Naive thymus-derived CD8-positive, alpha-beta T cell (primary cell): ENCODE measurements at regions not wholly inside any gene's neighbourhood (a gene's known extent, or its start where the extent isn't known, plus 50 kb on each side); places are given as distances from the start of the nearest gene placed in this dataset.

Source experiments
- ATAC-seq, 2 donors: fragments of 150-1000 bp; cut with Tn5 transposase in 1 of 2; sonication (Bioruptor Pico), chemical (Tn5 transposase) in 1 of 2; 1 replicate in 1 of 2; 2 replicates in 1 of 2; pipeline ENCODE4 v1.10.0; 2021; ENCODE audit warnings: mild to moderate bottlenecking in 2 of 2, moderate library complexity in 2 of 2
- POLR2A ChIA-PET: fragments of 350-600 bp; sonication (Branson Sonifier 250); formaldehyde crosslinking; loops from one replicate; lab custom pipeline; 2021; ENCODE audit warnings: antibody characterized with exemption; lab: Charles Lee
- DNase-seq, 10 donors: peaks; one replicate each; pipeline versions ENCODE4 v3.0.0 to v3.0.0-alpha.2; 2020 to 2022
- H3K27ac Mint-ChIP-seq, 10 donors: one replicate each; pipeline ENCODE4 v1.8.0; 2020 to 2022; ENCODE audit warnings: mild to moderate bottlenecking in 10 of 10, mixed read lengths in 10 of 10, moderate library complexity in 4 of 10, inconsistent platforms in 1 of 10
- H3K27me3 Mint-ChIP-seq, 5 donors: one replicate each; pipeline ENCODE4 v1.8.0; 2021 to 2022; ENCODE audit warnings: mixed read lengths in 5 of 5
- H3K36me3 Mint-ChIP-seq, 3 donors: one replicate each; pipeline ENCODE4 v1.8.0; 2020 to 2022; ENCODE audit warnings: mixed read lengths in 3 of 3, mild to moderate bottlenecking in 2 of 3, inconsistent platforms in 1 of 3
- H3K4me1 Mint-ChIP-seq, 4 donors: one replicate each; pipeline ENCODE4 v1.8.0; 2021 to 2022; ENCODE audit warnings: mixed read lengths in 4 of 4
- H3K4me3 Mint-ChIP-seq, 10 donors: one replicate each; pipeline ENCODE4 v1.8.0; 2020 to 2022; ENCODE audit warnings: mild to moderate bottlenecking in 10 of 10, mixed read lengths in 10 of 10, moderate library complexity in 6 of 10, inconsistent platforms in 1 of 10
- H3K9me3 Mint-ChIP-seq, 9 donors: one replicate each; pipeline ENCODE4 v1.8.0; 2020 to 2022; ENCODE audit warnings: mixed read lengths in 9 of 9, mild to moderate bottlenecking in 3 of 9, inconsistent platforms in 1 of 9, moderate library complexity in 1 of 9

GRCh38 chr3:31349001-31349748 is 183.6 kb upstream of the STT3B start:
- peaks cover 0 to 20% (median 7%) of the 10 kb centered on the region in 3 donors for H3K36me3 Mint-ChIP-seq
- no peak overlapping the region for H3K27ac Mint-ChIP-seq
- no peaks in the 10 kb centered on the region for H3K27me3 Mint-ChIP-seq
- DNase-seq = no peak
- ATAC-seq = no peak
- H3K4me3 Mint-ChIP-seq = no peak overlapping the region
- peaks cover 0 to 18% (median 8%) of the 10 kb centered on the region in 9 donors for H3K9me3 Mint-ChIP-seq
- POLR2A ChIA-PET = no interaction called here
- H3K4me1 Mint-ChIP-seq = no peaks in the 10 kb centered on the region

- Mint-ChIP-seq H3K4me3 (no peak overlapping the region), H3K36me3 (peaks cover 0 to 11% (median 0%) of the 10 kb centered on the region in 3 donors), H3K9me3 (peaks cover 0 to 11% (median 5%) of the 10 kb centered on the region in 9 donors), H3K4me1 (no peaks in the 10 kb centered on the region), H3K27ac (no peak overlapping the region), H3K27me3 (no peaks in the 10 kb centered on the region)
- no peak for DNase-seq
- no peak for ATAC-seq
- POLR2A ChIA-PET = no interaction called here
Measured at GRCh38 chr3:31350307-31350706, 182.4 kb upstream of the STT3B start.

GRCh38 chr3:31352331-31352730 is 180.4 kb upstream of the STT3B start:
- POLR2A ChIA-PET = no interaction called here
- ATAC-seq = no peak
- H3K27me3 Mint-ChIP-seq = no peaks in the 10 kb centered on the region
- no peak overlapping the region for H3K27ac Mint-ChIP-seq
- no peak for DNase-seq
- no peaks in the 10 kb centered on the region for H3K36me3 Mint-ChIP-seq
- H3K4me1 Mint-ChIP-seq = peaks cover 0 to 2% (median under 1%) of the 10 kb centered on the region in 4 donors
- no peak overlapping the region for H3K4me3 Mint-ChIP-seq
- peaks cover 0 to 13% (median 0%) of the 10 kb centered on the region in 9 donors for H3K9me3 Mint-ChIP-seq

- Mint-ChIP-seq H3K4me3 (no peak overlapping the region), H3K9me3 (peaks cover 0 to 13% (median 0%) of the 10 kb centered on the region in 9 donors), H3K27ac (no peak overlapping the region), H3K36me3 (no peaks in the 10 kb centered on the region), H3K4me1 (peaks cover 2 to 7% (median 6%) of the 10 kb centered on the region in 4 donors), H3K27me3 (no peaks in the 10 kb centered on the region)
- DNase-seq (no peak), ATAC-seq (no peak)
- POLR2A ChIA-PET = no interaction called here
Measured at GRCh38 chr3:31353166-31353565, 179.6 kb upstream of the STT3B start.

- peaks cover 0 to 13% (median 0%) of the 10 kb centered on the region in 9 donors for H3K9me3 Mint-ChIP-seq
- no peaks in the 10 kb centered on the region for H3K27me3 Mint-ChIP-seq
- ATAC-seq = no peak
- POLR2A ChIA-PET = no interaction called here
- H3K4me3 Mint-ChIP-seq = no peak overlapping the region
- H3K27ac Mint-ChIP-seq = no peak overlapping the region
- H3K4me1 Mint-ChIP-seq = peaks cover 2 to 12% (median 6%) of the 10 kb centered on the region in 4 donors
- H3K36me3 Mint-ChIP-seq = no peaks in the 10 kb centered on the region
- no peak for DNase-seq
Measured at GRCh38 chr3:31354373-31354772, 178.4 kb upstream of the STT3B start.

GRCh38 chr3:31355807-31356206 is 176.9 kb upstream of the STT3B start:
- H3K4me3 Mint-ChIP-seq = no peak overlapping the region
- no peak overlapping the region for H3K27ac Mint-ChIP-seq
- H3K9me3 Mint-ChIP-seq = peaks cover 0 to 13% (median 0%) of the 10 kb centered on the region in 9 donors
- POLR2A ChIA-PET = no interaction called here
- ATAC-seq = no peak
- peaks cover 3 to 12% (median 6%) of the 10 kb centered on the region in 4 donors for H3K4me1 Mint-ChIP-seq
- H3K36me3 Mint-ChIP-seq = no peaks in the 10 kb centered on the region
- H3K27me3 Mint-ChIP-seq = no peaks in the 10 kb centered on the region
- DNase-seq = no peak

GRCh38 chr3:31356941-31357340 is 175.8 kb upstream of the STT3B start:
- DNase-seq = no peak
- H3K27me3 Mint-ChIP-seq = no peaks in the 10 kb centered on the region
- POLR2A ChIA-PET = no interaction called here
- ATAC-seq = no peak
- no peak overlapping the region for H3K27ac Mint-ChIP-seq
- H3K4me3 Mint-ChIP-seq = no peak overlapping the region
- peaks cover 0 to 13% (median 0%) of the 10 kb centered on the region in 9 donors for H3K9me3 Mint-ChIP-seq
- peaks cover 5 to 12% (median 6%) of the 10 kb centered on the region in 4 donors for H3K4me1 Mint-ChIP-seq
- no peaks in the 10 kb centered on the region for H3K36me3 Mint-ChIP-seq

GRCh38 chr3:31357451-31357850 is 175.3 kb upstream of the STT3B start:
- ATAC-seq (no peak), DNase-seq (no peak)
- H3K36me3 Mint-ChIP-seq = no peaks in the 10 kb centered on the region
- peak overlapping the region in 2 of 10 donors; percentile 1 to 41 for H3K27ac Mint-ChIP-seq
- H3K27me3 Mint-ChIP-seq = no peaks in the 10 kb centered on the region
- no peak overlapping the region for H3K4me3 Mint-ChIP-seq
- POLR2A ChIA-PET = no interaction called here
- H3K4me1 Mint-ChIP-seq = peaks cover 5 to 12% (median 6%) of the 10 kb centered on the region in 4 donors
- peaks cover 0 to 10% (median 0%) of the 10 kb centered on the region in 9 donors for H3K9me3 Mint-ChIP-seq

GRCh38 chr3:31358473-31359070 is 174.2 kb upstream of the STT3B start:
- no peaks in the 10 kb centered on the region for H3K36me3 Mint-ChIP-seq
- POLR2A ChIA-PET = no interaction called here
- peaks cover 5 to 12% (median 6%) of the 10 kb centered on the region in 4 donors for H3K4me1 Mint-ChIP-seq
- no peak for ATAC-seq
- H3K27me3 Mint-ChIP-seq = no peaks in the 10 kb centered on the region
- H3K27ac Mint-ChIP-seq = peak overlapping the region in 1 of 10 donors; percentile 32
- DNase-seq = no peak
- H3K9me3 Mint-ChIP-seq = peaks cover 0 to 8% (median 0%) of the 10 kb centered on the region in 9 donors
- H3K4me3 Mint-ChIP-seq = no peak overlapping the region

GRCh38 chr3:31361371-31362273 is 171.1 kb upstream of the STT3B start:
- no peak overlapping the region for H3K4me3 Mint-ChIP-seq
- peaks cover 7 to 16% (median 12%) of the 10 kb centered on the region in 4 donors for H3K4me1 Mint-ChIP-seq
- no peak overlapping the region for H3K27ac Mint-ChIP-seq
- no peaks in the 10 kb centered on the region for H3K27me3 Mint-ChIP-seq
- H3K36me3 Mint-ChIP-seq = no peaks in the 10 kb centered on the region
- no peak for DNase-seq
- no peaks in the 10 kb centered on the region for H3K9me3 Mint-ChIP-seq
- POLR2A ChIA-PET = no interaction called here
- ATAC-seq = no peak

GRCh38 chr3:31364188-31364587 is 168.5 kb upstream of the STT3B start:
- Mint-ChIP-seq H3K4me3 (no peak overlapping the region), H3K9me3 (no peaks in the 10 kb centered on the region), H3K36me3 (no peaks in the 10 kb centered on the region), H3K27ac (peak overlapping the region in 2 of 10 donors; percentile 23 to 58), H3K27me3 (no peaks in the 10 kb centered on the region), H3K4me1 (peaks cover 4 to 7% (median 5%) of the 10 kb centered on the region in 4 donors)
- POLR2A ChIA-PET = no interaction called here
- ATAC-seq (no peak), DNase-seq (no peak)

- ATAC-seq (no peak), DNase-seq (no peak)
- Mint-ChIP-seq H3K4me1 (peaks cover 4 to 7% (median 6%) of the 10 kb centered on the region in 4 donors), H3K9me3 (no peaks in the 10 kb centered on the region), H3K27me3 (no peaks in the 10 kb centered on the region), H3K36me3 (no peaks in the 10 kb centered on the region), H3K27ac (peak overlapping the region in 2 of 10 donors; percentile 13 to 23), H3K4me3 (no peak overlapping the region)
- POLR2A ChIA-PET = interaction anchor here (2.5 kb wide), 1 partner anchor 168 kb away, joined by 7 read pairs; the partner anchor contains the start of gene STT3B
Measured at GRCh38 chr3:31364711-31365110, 168.0 kb upstream of the STT3B start.
